Kidney (tissue), 13 donors: ENCODE measurements at regions not wholly inside any gene's neighbourhood (a gene's known extent, or its start where the extent isn't known, plus 50 kb on each side); places are given as distances from the start of the nearest gene placed in this dataset.

ENCODE experiments used
- DNase-seq, 5 donors: peaks; one replicate each; pipeline ENCODE4 v3.0.0-alpha.2; 2013 to 2020
- FAIRE-seq: peaks from 2 replicates; lab custom pipeline; 2012; peaks lifted over from hg19 to GRCh38; lab: Jason Lieb, UNC
- H3K27ac ChIP-seq, 2 donors: one replicate each; pipeline ENCODE4 v1.7.0; 2013; ENCODE audit warnings: low read depth in 2 of 2, low read length in 2 of 2, inconsistent platforms in 1 of 2
- H3K27me3 ChIP-seq: one replicate; pipeline ENCODE4 v1.7.1; 2013; ENCODE audit warnings: low read length, inconsistent platforms; ENCODE audit not compliant: control insufficient read depth, insufficient read depth
- H3K36me3 ChIP-seq, 3 donors: one replicate each; pipeline versions ENCODE4 v1.7.0 to v1.7.1; 2013; ENCODE audit warnings: low read length in 3 of 3, control low read depth in 1 of 3, inconsistent platforms in 1 of 3; ENCODE audit not compliant: insufficient read depth in 3 of 3, control insufficient read depth in 2 of 3
- H3K4me1 ChIP-seq, 3 donors: one replicate each; pipeline versions ENCODE4 v1.7.0 to v1.7.1; 2013; ENCODE audit warnings: low read length in 3 of 3, inconsistent platforms in 1 of 3, low read depth in 1 of 3; ENCODE audit not compliant: control insufficient read depth in 2 of 3, insufficient read depth in 2 of 3
- H3K4me3 ChIP-seq, 3 donors: one replicate each; pipeline versions ENCODE4 v1.7.0 to v1.8.1; 2013; ENCODE audit warnings: low read length in 3 of 3, control low read depth in 1 of 3, inconsistent platforms in 1 of 3
- H3K9ac ChIP-seq, 3 donors: one replicate each; pipeline versions ENCODE4 v1.7.0 to v1.7.1; 2013; ENCODE audit warnings: low read length in 3 of 3, control low read depth in 1 of 3, inconsistent platforms in 1 of 3
- H3K9me3 ChIP-seq, 3 donors: one replicate each; pipeline versions ENCODE4 v1.7.0 to v1.7.1; 2013; ENCODE audit warnings: low read length in 3 of 3, control low read depth in 1 of 3, inconsistent platforms in 1 of 3; ENCODE audit not compliant: control insufficient read depth in 2 of 3, insufficient read depth in 1 of 3
- CTCF ChIP-seq: IDR thresholded peaks from 3 replicates; pipeline ENCODE4 v1.5.1; 2012; ENCODE audit warnings: mild to moderate bottlenecking, moderate library complexity, borderline replicate concordance; ENCODE audit not compliant: insufficient read depth; ENCODE audit errors: extremely low read depth
- intact Hi-C: fragments of 100-400 bp; cut with DNase I; formaldehyde crosslinking; loops from one replicate; pipeline ENCODE4 v1.11.1; 2022
- donor health status: control.
- donor health status: control.
- donor health status: control.
- donor health status: control.
- donor health status: control.
- donor health status: DM: yes; HTN: yes; CAD: no.
- donor health status: Normal renal cell carcinoma (clear cell type).

- Histone ChIP-seq H3K4me1 (no peaks in the 10 kb centered on the region), H3K4me3 (no peak overlapping the region), H3K27me3 (no peaks in the 10 kb centered on the region), H3K9ac (no peak overlapping the region), H3K36me3 (no peaks in the 10 kb centered on the region), H3K27ac (no peak overlapping the region), H3K9me3 (no peaks in the 10 kb centered on the region)
- no peak for TF ChIP-seq CTCF
- FAIRE-seq (no peak), DNase-seq (peak in 2 of 5 donors; percentile 15 to 39)
- intact Hi-C loops, result no loop called here
These were observed 111.4 kb upstream of the SLC1A3 start for GRCh38 chr5:36494841-36495601.

- H3K4me3 ChIP-seq, result no peak overlapping the region
- H3K36me3 ChIP-seq, result no peaks in the 10 kb centered on the region
- no peak for TF ChIP-seq CTCF
- intact Hi-C loops, result no loop called here
- no peak overlapping the region for H3K27ac ChIP-seq
- no peak for FAIRE-seq
- no peaks in the 10 kb centered on the region for H3K27me3 ChIP-seq
- no peaks in the 10 kb centered on the region for H3K4me1 ChIP-seq
- no peak overlapping the region for H3K9ac ChIP-seq
- H3K9me3 ChIP-seq, result no peaks in the 10 kb centered on the region
- DNase-seq, result no peak
These were observed 110.8 kb upstream of the SLC1A3 start for GRCh38 chr5:36495611-36496010.

- no peak for TF ChIP-seq CTCF
- H3K9me3 ChIP-seq, result no peaks in the 10 kb centered on the region
- H3K9ac ChIP-seq, result no peak overlapping the region
- H3K4me1 ChIP-seq, result no peaks in the 10 kb centered on the region
- no peak overlapping the region for H3K4me3 ChIP-seq
- DNase-seq (no peak), FAIRE-seq (no peak)
- intact Hi-C loops, result no loop called here
- H3K27ac ChIP-seq, result no peak overlapping the region
- no peaks in the 10 kb centered on the region for H3K27me3 ChIP-seq
- H3K36me3 ChIP-seq, result no peaks in the 10 kb centered on the region
These were observed 109.9 kb upstream of the SLC1A3 start for GRCh38 chr5:36496471-36496870.
